ENCODE measurements at regions not wholly inside any gene's neighbourhood (a gene's known extent, or its start where the extent isn't known, plus 50 kb on each side); places are given as distances from the start of the nearest gene placed in this dataset.

- H3K4me1 ChIP-seq (replicated peaks in 1 of 2), result no peaks in the 10 kb centered on the region
- WGBS, 4 donors, result 70 to 84% (median 79%) methylated on average over 8 of the region's 8 CpGs
- intact Hi-C loops (cut with DNase I), result no loop called here
Observed at GRCh38 chr16:85498607-85499006, 114.5 kb upstream of the GSE1 start.

GRCh38 chr16:85500220-85500619, 112.9 kb upstream of the GSE1 start:
- DNase-seq, result no peak
- H3K27me3 ChIP-seq, result no peaks in the 10 kb centered on the region
- TF ChIP-seq POLR2A (IDR thresholded peaks at IDR 0.05), result no peak
- no peak for TF ChIP-seq CTCF (IDR thresholded peaks at IDR 0.05)
- intact Hi-C loops (cut with DNase I), result no loop called here
- H3K4me3 ChIP-seq, result no peak overlapping the region
- no peaks in the 10 kb centered on the region for H3K9me3 ChIP-seq (replicated peaks in 1 of 3)
- WGBS, 4 donors, result 79 to 88% (median 83%) methylated on average over 11 to 12 of the region's 12 CpGs
- H3K36me3 ChIP-seq (replicated peaks in 1 of 2), result no peaks in the 10 kb centered on the region
- H3K4me1 ChIP-seq (replicated peaks in 1 of 2), result no peaks in the 10 kb centered on the region
- H3K27ac ChIP-seq, result no peak overlapping the region

More at GRCh38 chr16:85498607-85499006, 114.5 kb upstream of the GSE1 start:
- Histone ChIP-seq H3K4me3 (no peak overlapping the region), H3K27ac (no peak overlapping the region), H3K36me3 (replicated peaks in 1 of 2) (no peaks in the 10 kb centered on the region), H3K27me3 (no peaks in the 10 kb centered on the region), H3K9me3 (replicated peaks in 1 of 3) (no peaks in the 10 kb centered on the region)
- DNase-seq, result no peak
- no peak for TF ChIP-seq POLR2A (IDR thresholded peaks at IDR 0.05)
- no peak for TF ChIP-seq CTCF (IDR thresholded peaks at IDR 0.05)

GRCh38 chr16:85501900-85502299, 111.2 kb upstream of the GSE1 start:
- Histone ChIP-seq H3K27ac (no peak overlapping the region), H3K4me3 (no peak overlapping the region), H3K4me1 (replicated peaks in 1 of 2) (no peaks in the 10 kb centered on the region), H3K9me3 (replicated peaks in 1 of 3) (no peaks in the 10 kb centered on the region), H3K36me3 (replicated peaks in 1 of 2) (no peaks in the 10 kb centered on the region), H3K27me3 (no peaks in the 10 kb centered on the region)
- no peak for DNase-seq
- WGBS, 4 donors, result 88 to 92% (median 90%) methylated on average over 11 of the region's 11 CpGs
- no peak for TF ChIP-seq CTCF (IDR thresholded peaks at IDR 0.05)
- TF ChIP-seq POLR2A (IDR thresholded peaks at IDR 0.05), result no peak
- intact Hi-C loops (cut with DNase I), result no loop called here

GRCh38 chr16:85502357-85502756, 110.8 kb upstream of the GSE1 start:
- TF ChIP-seq POLR2A (IDR thresholded peaks at IDR 0.05), result no peak
- no peak for TF ChIP-seq CTCF (IDR thresholded peaks at IDR 0.05)
- Histone ChIP-seq H3K4me1 (replicated peaks in 1 of 2) (no peaks in the 10 kb centered on the region), H3K36me3 (replicated peaks in 1 of 2) (no peaks in the 10 kb centered on the region), H3K27ac (no peak overlapping the region), H3K4me3 (no peak overlapping the region), H3K27me3 (no peaks in the 10 kb centered on the region), H3K9me3 (replicated peaks in 1 of 3) (no peaks in the 10 kb centered on the region)
- intact Hi-C loops (cut with DNase I), result no loop called here
- WGBS, 4 donors, result 72 to 84% (median 81%) methylated on average over 4 to 11 of the region's 11 CpGs
- DNase-seq, result no peak
